GM20000 (cell line): ENCODE measurements at regions not wholly inside any gene's neighbourhood (a gene's known extent, or its start where the extent isn't known, plus 50 kb on each side); places are given as distances from the start of the nearest gene placed in this dataset.
"Not testable (repeated sequence)": the region's sequence is repeated elsewhere in the genome, so short reads cannot be mapped to it uniquely, and the experiment has no call there.

Experiments used
- DNase-seq: peaks from one replicate; pipeline ENCODE4 v3.0.0; 2012; ENCODE audit warnings: low spot score

DNA sequence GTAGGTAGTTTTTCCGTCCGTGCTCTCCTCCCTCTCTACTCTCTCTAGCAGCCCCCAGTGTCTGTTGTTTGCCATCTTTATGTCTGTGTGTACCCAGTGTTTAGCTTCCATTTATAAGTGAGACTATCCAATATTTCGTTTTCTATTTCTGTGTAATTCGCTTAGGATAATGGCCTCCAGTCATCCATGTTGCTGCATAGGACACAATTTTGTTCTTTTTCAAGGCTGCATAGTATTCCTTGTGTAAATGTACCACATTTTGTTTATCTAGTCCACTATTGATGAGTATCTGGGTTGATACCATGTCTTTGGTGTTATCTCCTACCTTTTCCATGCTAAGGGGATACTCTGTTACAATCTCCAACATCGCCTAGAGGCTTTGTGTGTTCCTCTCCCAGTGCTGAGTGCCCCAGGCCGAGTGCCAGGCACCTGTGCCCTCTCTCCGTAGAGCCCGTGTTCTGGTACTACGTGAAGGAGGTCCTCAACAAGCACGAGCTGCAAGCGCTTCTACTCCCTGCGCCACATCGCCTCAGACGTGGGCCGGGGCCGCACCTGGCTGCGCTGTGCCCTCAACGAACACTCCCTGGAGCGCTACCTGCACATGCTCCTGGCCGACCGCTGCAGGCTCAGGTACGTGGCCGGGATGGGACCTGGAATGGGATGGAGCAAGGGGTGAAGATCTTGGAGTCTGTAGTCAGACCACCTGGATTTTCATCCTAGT lies 51.0 kb downstream of the NPIPB11 start:
- not testable (repeated sequence) for DNase-seq

DNA sequence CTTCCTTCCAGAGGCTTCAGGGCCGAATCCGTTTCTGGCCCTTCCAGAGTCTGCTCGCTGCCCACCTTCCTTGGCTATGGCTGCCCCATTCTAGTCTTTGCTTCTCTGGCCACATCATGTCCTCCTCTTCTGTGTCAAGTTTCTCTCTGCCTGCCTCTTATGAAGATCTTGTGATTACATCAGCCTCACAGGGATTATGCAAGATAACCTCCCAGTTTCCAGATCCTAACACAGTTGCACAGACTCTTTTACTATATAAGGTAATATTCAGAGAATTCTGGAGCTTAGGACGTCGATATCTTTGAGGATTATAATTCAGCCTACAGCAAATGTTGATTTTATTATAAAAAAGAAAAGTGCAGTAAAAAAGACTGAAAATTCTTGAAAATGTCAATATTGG lies 52.1 kb downstream of the NPIPB11 start:
- DNase-seq: not testable (repeated sequence)

DNA sequence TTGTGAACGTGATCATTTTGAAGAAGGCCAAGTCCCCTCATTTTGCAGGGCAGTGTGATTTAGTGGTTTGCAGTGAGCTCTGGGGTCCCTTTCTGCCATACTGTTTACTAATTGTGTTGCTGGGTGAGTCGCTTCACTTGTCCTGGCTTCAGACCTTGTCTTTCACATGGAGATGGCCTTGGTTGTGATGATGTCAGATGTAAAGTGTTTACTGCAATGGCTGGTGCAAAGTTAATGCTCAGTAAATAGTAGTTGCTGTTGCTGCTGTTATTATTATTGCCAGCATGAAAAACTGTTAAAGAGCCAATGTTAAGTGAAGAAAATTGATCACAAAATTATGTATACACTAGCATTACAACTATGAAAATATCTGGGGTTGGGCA lies 53.9 kb downstream of the NPIPB11 start:
- DNase-seq: not testable (repeated sequence)

DNA sequence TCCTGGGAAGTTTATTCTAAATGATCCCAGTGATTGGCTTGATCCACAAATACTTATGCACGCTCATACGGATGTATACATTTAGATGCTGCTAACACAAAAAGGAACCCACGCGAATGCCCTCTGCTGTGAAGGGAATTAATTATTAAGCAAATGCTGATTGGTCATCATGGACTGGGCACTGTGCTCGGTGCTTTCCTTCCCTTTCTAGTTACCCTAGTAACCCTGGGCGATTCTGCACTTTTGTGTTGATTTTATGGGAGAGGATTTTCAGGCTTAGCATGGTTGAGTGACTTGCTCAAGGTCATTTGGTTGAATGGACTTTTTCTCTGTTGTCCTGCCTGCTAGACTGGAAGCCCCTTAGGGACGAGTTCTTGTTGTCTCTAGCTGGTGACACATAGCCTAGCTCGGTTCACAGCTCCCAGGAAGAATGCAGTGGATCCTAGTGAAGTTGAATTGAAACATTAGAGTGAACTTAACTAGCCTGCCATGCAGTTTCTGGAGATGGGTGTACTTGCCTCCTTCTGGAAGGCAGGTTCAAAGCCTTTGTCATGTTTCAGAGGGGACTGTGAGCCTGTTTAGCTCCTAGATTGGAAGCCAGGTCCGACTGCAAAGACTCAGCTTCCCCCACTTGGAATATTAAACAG lies 54.4 kb downstream of the NPIPB11 start:
- not testable (repeated sequence) for DNase-seq

DNA sequence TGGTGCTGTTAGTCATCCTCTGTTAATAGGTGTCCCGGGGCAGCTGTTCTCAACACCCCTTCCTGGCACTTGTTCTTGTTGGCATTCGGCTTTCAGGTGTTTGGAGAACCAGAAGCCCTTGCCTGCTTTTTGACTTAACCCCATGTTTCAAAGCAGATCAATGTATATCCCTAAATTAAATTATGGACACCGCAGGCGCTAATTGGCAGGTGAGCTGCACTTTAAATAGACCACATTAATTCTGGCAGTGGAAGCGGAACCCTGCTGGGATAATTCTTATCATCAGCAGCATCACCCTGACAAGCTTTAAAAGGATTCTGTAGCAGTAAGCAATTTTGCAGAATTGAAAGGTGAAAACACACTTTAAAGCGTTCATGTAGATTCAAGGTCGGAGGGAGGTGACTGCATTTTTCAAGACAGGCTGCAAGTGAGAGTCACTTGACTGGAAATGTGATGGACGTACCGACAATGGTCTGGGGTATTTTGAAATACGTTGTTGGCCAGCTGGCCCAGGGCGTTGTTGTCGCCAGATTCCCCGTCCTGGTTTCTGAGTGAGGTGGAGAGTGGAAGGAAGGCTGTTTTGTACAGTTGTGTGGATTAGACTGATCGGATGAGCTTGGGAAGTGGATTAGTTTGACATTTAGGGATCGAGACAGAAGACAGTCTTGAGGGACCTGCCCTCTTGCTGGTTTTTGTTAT lies 55.1 kb downstream of the NPIPB11 start:
- not testable (repeated sequence) for DNase-seq

DNA sequence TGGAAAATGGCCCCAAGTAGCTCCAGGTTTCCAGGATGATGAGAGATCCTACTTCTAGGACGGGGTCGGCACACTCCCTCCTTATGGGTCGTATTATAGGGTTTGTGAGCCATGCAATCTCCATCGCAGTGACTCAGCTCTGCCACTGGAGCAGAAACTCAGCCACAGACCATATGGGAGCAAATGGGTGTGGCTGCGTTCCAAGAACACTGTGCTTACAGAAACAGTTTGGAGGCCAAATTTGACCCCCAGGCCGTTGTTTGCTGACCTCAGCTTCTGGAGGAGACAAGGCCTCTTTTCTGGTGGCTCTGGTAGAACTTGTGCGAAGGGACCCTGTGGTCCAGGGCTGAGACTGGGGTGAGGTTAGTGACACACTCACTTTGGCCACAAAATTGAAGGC lies 56.5 kb downstream of the NPIPB11 start:
- not testable (repeated sequence) for DNase-seq

DNA sequence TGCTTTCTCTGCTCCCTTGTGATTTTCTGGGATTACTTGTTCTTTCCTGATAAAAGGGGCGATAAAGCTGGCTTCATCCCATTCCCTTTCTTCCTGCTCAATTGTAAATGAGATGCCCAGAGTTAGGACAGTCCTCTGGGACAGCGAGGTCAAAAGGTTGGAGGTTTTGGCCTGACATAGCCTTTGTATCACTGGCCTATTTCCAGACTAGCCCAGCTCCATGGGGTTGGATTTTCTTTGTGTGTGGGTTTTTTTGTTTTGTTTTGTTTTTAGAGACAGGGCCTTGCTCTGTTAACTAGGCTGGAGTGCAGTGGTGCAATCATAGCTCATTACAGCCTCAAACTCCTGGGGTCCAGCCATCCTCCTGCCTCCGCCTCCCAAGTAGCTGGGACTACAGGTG lies 57.8 kb downstream of the NPIPB11 start:
- not testable (repeated sequence) for DNase-seq

DNA sequence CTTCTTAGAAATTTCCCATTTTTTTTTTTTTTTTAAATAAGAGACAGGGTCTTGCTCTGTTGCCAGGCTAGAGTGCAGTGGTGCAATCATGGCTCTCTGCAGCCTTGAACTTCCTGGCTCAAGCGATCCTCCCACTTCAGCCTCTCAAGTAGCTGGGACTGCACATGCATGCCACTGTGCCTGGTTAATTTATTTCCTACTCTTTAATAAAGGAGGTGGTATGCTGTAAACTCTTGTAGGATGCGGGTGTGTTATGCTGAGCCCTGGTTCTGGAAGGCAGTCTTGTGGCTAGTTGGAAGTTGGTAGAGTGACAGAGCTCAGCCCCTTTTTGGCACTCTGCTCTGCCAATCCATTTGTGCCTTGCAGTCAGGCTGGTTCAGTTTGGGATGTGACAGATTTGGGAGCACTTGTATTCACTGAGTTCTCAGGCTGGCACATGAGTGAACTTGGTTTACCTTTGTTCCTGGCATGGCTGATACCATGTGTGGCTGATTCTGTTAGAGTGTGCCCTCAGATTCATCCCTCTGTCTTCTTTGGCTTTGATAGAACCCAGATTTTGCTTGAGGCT lies 58.3 kb downstream of the NPIPB11 start:
- not testable (repeated sequence) for DNase-seq

DNA sequence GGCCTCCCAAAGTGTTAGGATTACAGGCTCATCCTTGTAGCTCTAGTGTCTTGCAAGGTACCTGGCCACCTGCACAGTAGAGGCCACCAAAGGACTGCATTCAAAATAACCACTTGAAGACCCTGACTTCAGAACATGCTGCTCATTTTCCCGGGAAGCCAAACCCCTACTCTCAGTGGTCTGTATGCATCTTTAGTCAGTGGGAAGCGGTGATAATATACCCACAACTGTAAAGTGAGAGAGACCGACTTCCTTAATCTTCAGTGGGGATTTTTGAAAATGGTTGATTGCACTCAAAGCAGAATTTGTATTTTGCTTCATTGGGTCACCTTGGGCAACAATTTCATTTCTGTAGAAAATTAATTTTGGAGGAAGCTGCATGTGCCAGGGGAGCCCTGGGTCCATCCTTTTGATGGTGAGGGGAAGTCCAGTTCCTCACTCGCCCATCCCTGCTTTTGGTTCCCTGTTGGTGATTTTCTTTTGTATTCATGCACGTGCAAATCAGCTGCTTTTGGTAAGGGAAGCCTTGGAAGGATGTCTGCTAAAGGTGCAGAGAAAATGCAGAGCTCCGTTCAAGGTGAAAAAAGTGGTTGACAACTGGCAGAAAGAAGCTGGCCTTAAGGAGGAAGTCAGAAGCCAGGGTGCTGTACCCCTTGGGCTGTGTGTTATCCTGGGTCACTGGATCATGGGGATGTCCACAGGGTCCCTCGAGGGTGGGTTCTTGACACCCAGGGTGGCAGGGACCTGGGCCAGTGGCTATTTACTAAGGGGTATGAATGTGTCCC lies 59.5 kb downstream of the NPIPB11 start:
- DNase-seq: not testable (repeated sequence)

DNA sequence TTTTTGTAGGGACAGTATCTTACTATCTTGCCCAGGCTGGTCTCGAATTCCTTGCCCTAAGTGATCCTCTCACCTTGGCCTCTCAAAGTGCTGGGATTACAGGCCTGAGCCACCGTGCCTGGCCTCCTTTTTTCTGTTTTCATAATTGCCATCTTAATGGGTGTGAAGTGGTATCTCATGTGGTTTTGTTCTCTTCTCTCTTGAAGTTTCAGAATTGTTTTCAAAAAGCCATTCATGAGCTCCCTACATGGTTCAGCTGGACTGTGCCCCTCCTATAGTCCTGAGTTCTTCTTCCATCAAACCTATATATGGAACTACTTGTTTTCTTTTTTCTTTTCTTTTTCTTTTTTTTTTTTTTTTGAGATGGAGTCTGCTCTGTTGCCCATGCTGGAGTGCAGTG lies 60.3 kb downstream of the NPIPB11 start:
- DNase-seq: not testable (repeated sequence)

DNA sequence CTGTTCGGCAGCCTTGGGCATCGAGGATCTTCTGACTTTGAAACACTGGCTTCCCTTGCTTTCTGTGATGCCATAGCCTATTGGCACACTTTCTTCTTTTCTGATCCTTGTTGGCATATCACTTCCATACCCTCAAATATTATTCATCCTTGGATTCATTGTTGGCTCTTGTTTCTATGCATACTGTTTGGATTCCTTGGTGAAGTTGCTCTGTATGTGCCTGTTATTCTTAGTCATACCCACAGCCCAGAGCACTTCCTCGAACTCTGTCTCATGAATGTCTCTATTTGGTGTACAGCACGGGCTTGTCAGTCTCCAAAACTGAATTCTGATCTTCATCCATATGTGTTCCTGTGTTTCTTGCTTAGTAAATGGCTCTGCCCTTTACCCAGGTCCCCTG lies 63.6 kb downstream of the NPIPB11 start:
- DNase-seq: not testable (repeated sequence)

DNA sequence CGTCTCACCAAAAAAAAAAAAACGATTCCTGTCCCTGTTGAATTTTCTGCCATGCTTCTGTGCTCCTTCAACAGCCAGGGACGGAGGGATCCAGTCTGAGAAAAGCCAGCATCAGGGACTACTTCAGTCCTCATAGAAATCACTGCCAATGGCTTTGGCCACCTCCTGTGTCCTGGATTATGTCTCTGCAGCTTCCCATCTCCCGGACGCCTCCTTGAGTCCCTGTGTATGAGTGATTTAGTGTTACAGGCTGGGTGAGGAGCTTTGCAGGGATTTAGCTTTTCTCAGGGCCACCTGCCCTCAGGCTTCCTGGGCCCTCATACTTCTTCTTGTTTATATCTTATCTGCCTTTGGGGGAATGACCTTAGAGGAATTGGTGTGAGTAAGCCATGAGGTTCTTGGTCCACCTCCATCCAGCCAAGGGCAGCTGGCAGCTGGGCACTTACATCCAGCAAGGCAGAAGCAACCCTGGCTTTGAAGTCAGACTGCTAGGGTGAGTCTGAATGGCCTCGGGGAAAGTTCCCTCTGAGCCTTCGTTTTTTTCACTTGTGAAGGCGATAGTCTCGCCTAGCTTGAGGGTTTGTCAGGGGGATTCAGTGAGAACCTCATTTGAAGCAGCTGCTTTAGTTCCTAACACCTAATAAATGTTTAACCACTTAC lies 65.6 kb downstream of the NPIPB11 start:
- not testable (repeated sequence) for DNase-seq

DNA sequence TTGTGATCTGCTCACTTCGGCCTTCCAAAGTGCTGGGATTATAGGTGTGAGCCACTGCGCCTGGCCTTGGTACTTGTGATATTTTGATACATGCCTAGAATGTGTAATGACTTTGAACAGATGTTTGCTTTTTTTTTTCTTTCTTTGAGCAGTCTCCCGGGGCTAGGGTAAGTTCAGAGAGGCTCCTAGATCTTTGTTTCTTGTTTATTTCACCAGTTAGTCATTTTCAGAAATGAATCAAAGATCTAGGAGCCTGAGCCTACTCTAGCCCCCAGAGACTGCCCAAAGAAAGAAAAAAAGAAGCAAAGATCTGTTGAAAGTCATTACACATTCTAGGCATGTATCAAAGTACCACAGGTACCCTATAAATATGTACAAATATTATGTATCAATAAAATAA lies 66.3 kb downstream of the NPIPB11 start:
- not testable (repeated sequence) for DNase-seq

DNA sequence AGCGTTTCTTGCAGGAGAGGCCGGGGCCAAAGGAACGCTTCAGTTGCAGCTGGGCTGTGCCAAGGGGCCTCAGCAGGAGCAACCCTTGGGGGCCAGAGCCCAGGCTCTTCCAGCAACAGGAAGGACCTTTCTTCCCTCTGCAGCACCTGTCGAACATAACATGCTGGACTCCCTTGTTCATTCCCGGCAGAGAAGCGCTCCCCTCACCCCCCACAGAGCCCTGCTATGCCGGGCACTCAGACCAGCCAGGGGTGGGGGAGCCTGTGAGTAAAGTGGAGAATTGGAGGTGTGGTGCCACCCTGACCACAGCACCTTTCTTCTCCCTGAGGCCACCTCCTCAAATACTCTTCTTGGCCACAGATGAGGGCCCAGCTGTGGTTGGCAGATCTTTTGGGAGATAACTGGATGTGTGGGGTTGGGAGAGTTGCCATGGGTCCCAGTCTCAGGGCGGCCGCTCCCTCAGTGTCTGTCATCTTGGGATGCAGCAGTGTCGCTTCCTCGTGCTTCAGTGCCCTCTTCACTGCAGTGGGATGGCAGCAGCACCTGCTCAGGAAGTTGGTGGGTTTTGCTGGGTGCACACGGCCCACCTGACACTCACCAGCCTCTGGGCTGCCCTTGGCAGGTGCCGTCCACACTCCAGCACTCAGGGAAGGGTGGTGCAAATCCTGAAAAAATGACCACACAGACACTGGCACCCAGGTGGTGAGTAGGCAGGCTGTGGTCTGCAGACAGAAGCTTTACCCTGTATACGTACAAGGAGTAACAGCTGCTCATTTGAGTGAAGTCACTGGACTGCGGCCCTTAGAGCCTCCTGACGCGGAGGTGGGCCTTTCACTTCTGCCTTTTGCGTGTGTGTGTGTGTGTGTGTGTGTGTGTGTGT lies 67.5 kb downstream of the NPIPB11 start:
- not testable (repeated sequence) for DNase-seq

DNA sequence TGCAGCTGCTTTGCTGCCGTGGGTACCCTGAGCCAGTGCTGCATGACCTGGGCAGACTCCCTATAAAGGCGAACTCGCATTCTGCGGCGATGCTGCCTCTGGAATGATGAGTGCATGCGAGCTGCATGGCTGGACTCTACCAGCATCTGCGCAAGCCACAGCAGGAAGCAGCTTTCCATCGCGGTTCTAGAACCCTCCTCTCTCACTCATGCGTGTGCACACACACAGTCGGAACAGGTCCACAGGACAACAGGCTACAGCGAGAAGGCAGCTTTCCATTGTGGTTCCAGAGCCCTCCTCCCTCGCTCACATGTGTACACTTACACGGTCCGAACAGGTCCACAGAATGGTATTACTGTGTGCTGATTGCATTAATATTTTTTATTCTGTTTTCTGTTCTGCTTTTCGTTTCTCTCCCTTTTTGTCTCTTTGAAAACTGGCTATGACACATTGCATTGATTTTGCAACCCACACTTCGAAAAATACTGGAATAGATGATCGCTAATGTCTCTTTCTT lies 69.1 kb downstream of the NPIPB11 start:
- not testable (repeated sequence) for DNase-seq

DNA sequence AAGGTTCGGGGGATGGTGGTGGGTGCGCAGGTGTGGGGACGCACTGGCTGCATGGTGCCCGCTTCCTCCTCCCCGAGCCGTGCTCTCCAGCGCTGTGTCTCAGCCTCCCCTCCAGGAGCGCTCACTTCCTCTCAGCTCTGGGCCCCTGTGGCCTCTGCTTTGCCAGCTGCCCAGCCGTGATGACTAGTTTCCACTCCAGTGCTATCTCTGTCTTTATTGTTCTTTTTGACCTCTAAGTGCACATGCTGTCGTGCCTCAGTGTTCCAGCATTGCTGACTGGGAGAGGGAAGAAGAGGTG lies 71.0 kb downstream of the NPIPB11 start:
- DNase-seq: not testable (repeated sequence)

DNA sequence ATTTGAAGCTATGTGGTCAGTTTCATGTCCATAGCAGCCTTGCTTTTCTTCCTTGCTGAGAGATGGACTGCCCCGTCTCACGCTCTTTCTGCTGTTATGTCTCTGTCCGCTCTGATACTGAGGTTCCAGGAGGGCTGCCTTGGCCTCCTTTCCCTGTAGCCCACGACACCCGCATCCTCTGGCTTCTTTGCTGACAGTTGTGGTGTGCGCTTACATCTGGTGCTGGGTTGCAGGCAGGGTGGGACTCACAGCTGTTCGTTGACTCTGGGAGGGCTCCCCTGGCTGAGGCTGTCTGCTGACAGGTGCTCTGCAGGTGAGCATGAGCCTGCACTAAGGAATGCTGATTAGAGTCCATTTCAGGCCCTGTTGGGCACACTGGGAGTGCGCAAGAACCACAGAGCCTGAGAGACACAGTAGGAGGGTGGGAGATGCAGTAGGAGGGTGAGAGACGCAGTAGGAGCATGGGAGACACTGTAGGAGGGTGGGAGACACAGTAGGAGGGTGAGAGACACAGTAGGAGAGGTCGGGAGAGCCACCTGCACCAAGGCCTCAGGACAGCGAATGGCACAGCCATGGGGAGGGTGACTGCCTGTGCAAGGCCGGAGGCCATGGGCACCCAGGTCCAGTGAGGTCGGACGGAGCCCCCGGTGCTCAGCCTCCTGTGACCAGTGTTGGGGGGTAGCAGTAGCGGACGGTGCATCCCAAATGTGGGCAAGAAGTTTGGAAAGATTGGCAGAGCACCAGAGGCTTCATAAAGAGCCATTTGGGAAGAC lies 71.5 kb downstream of the NPIPB11 start:
- DNase-seq: not testable (repeated sequence)

DNA sequence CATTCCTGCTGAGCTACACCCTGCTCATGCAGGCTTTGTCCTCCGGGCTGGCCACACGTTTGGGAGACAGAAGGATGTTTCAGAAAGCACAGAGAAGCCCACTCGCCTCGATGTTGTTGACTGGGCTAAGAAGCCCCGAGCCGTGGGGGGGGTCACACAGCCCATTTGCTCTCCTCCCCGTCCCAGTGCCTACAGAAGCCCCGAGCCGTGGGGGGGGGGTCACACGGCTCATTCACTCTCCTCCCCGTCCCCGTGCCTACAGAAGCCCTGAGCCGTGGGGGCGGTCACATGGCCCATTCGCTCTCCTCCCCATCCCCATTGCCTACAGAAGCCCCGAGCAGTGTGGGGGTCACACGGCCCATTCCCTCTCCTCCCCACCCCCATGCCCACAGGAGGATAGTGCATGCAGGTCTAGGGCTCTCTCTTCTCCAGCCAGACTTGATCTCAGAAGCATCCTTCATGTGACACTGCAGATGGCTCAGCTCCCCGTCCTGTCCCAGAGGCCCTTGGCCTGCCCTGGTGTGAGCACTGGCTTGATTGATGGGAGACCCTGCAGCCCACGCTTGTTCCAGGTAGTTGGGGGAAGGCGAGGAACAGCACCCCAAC lies 72.9 kb downstream of the NPIPB11 start:
- not testable (repeated sequence) for DNase-seq

DNA sequence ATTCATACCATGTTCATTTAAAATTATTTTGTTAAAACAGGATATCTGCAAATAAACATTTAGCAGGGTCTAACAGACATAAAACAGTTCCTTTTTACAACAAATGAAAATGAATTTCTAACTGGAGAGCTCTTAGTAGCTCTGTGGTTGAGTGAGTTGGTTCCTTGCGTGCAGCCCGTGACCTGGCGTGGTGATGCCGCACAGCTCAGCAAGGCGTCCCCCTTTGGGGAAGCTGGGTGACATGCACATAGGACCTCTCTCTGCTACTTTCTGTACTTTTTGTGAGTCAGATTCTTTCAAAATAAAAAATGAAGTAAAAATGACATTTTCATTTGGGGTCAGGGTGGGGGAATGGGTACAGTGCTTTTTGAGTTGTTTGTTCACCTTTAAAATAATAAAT lies 75.9 kb downstream of the NPIPB11 start:
- not testable (repeated sequence) for DNase-seq
